CD4-positive, alpha-beta T cell (primary cell): ENCODE measurements at regions not wholly inside any gene's neighbourhood (a gene's known extent, or its start where the extent isn't known, plus 50 kb on each side); places are given as distances from the start of the nearest gene placed in this dataset.

ENCODE experiments used
- ATAC-seq: fragments of 200-7000 bp; cut with Tn5 transposase; one replicate; pipeline ENCODE4 v1.10.0; 2022; ENCODE audit warnings: mild to moderate bottlenecking; ENCODE audit not compliant: poor library complexity
- CTCF ChIA-PET: fragments of 350-600 bp; sonication (Branson Sonifier 250); formaldehyde crosslinking; loops from one replicate; lab custom pipeline; 2021; ENCODE audit warnings: antibody characterized with exemption, inconsistent platforms; lab: Charles Lee
- POLR2A ChIA-PET: fragments of 350-600 bp; sonication (Branson Sonifier 250); formaldehyde crosslinking; loops from one replicate; lab custom pipeline; 2021; ENCODE audit warnings: antibody characterized with exemption, inconsistent platforms; lab: Charles Lee
- DNase-seq, 14 experiments: peaks; one replicate each; pipeline ENCODE4 v3.0.0-alpha.2; 2013 to 2020; ENCODE audit warnings: mixed read lengths in 2 of 14
- H3K27ac ChIP-seq, 2 donors: one replicate each; pipeline versions ENCODE4 v1.5.1 to v1.7.0; 2013; ENCODE audit warnings: low read length in 2 of 2, low read depth in 1 of 2, mild to moderate bottlenecking in 1 of 2
- H3K27me3 ChIP-seq, 2 experiments: 1 replicate in 1 of 2; 2 replicates in 1 of 2; pipeline versions ENCODE4 v1.6.1 to v1.7.0; 2013; ENCODE audit warnings: low read length in 2 of 2, control low read depth in 1 of 2, mild to moderate bottlenecking in 1 of 2, moderate library complexity in 1 of 2; ENCODE audit not compliant: insufficient read depth in 2 of 2, control insufficient read depth in 1 of 2
- H3K36me3 ChIP-seq: one replicate; pipeline ENCODE4 v1.6.1; 2013; ENCODE audit warnings: low read length, control low read depth; ENCODE audit not compliant: insufficient read depth
- H3K4me1 ChIP-seq: one replicate; pipeline ENCODE4 v1.6.1; 2013; ENCODE audit warnings: low read length, control low read depth; ENCODE audit not compliant: insufficient read depth
- H3K4me3 ChIP-seq: one replicate; pipeline ENCODE4 v1.5.1; 2013; ENCODE audit warnings: mild to moderate bottlenecking, low read length, moderate library complexity
- H3K9me3 ChIP-seq, 2 experiments: 1 replicate in 1 of 2; 2 replicates in 1 of 2; pipeline versions ENCODE4 v1.6.1 to v1.7.0; 2013; ENCODE audit warnings: low read length in 2 of 2, mild to moderate bottlenecking in 2 of 2, control low read depth in 1 of 2, moderate library complexity in 1 of 2; ENCODE audit not compliant: control insufficient read depth in 1 of 2, insufficient read depth in 1 of 2
- H3K27ac Mint-ChIP-seq: one replicate; pipeline ENCODE4 v1.8.0; 2020; ENCODE audit warnings: mixed read lengths
- H3K27me3 Mint-ChIP-seq: one replicate; pipeline ENCODE4 v1.8.0; 2021; ENCODE audit warnings: mixed read lengths
- H3K36me3 Mint-ChIP-seq: one replicate; pipeline ENCODE4 v1.8.0; 2021; ENCODE audit warnings: low read depth, mixed read lengths
- H3K4me1 Mint-ChIP-seq: one replicate; pipeline ENCODE4 v1.8.0; 2021; ENCODE audit warnings: low read depth, mixed read lengths
- H3K4me3 Mint-ChIP-seq: one replicate; pipeline ENCODE4 v1.8.0; 2020; ENCODE audit warnings: mild to moderate bottlenecking, mixed read lengths
- H3K9me3 Mint-ChIP-seq: one replicate; pipeline ENCODE4 v1.8.0; 2020; ENCODE audit warnings: mixed read lengths
- CTCF ChIP-seq: fragments of 200-600 bp; IDR thresholded peaks from one replicate; pipeline ENCODE4 v1.8.0; 2022; ENCODE audit warnings: antibody characterized with exemption, mild to moderate bottlenecking
- intact Hi-C, 2 experiments: fragments of 100-400 bp; cut with DNase I in 1 of 2; cut with micrococcal nuclease in 1 of 2; formaldehyde crosslinking; loops; one replicate each; pipeline versions ENCODE4 v1.15.1 to v1.9.0; 2023 to 2025; cut with DNase I, micrococcal nuclease

DNA sequence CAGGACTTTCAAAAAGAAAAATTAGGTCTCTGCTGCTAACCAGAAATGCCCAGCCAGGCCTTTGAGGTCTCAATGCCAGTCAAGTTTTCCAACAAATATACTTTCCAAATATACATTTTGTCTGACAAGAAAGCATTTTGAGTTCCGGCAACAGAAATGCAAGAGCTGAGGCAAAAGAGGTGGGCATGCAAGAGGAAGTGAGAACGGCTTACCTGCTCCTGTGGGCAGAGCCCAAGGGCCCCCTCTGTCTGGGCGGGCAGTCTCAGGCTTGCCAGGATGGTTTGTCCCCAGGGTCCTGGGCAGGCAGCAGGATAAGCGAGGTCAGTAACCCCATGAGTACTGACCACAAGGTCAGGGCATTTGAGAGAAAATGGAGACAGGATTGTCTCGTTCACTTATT lies 136.1 kb upstream of the TOPAZ1 start:
- H3K27me3 ChIP-seq = peaks cover 2 to 7% of the 10 kb centered on the region in 2 experiments
- Mint-ChIP-seq H3K27ac (no peak overlapping the region), H3K4me3 (no peak overlapping the region), H3K4me1 (no peaks in the 10 kb centered on the region), H3K27me3 (peaks cover 29% of the 10 kb centered on the region), H3K9me3 (no peaks in the 10 kb centered on the region), H3K36me3 (no peaks in the 10 kb centered on the region)
- no peak overlapping the region for H3K4me3 ChIP-seq
- intact Hi-C loops = no loop called here
- no peaks in the 10 kb centered on the region for H3K9me3 ChIP-seq
- TF ChIP-seq CTCF = no peak
- H3K27ac ChIP-seq = no peak overlapping the region
- ChIA-PET POLR2A (no interaction called here), CTCF (no interaction called here)
- DNase-seq = no peak
- no peaks in the 10 kb centered on the region for H3K4me1 ChIP-seq
- H3K36me3 ChIP-seq = no peaks in the 10 kb centered on the region
- no peak for ATAC-seq

GRCh38 chr3:44106756-44107155 lies 134.9 kb upstream of the TOPAZ1 start:
- peaks cover 29% of the 10 kb centered on the region for H3K27me3 Mint-ChIP-seq
- no peak overlapping the region for H3K4me3 Mint-ChIP-seq
- no peak for TF ChIP-seq CTCF
- H3K4me1 Mint-ChIP-seq = no peaks in the 10 kb centered on the region
- no peak for DNase-seq
- no peak for ATAC-seq
- Histone ChIP-seq H3K27me3 (no peaks in the 10 kb centered on the region), H3K9me3 (no peaks in the 10 kb centered on the region), H3K4me3 (no peak overlapping the region), H3K36me3 (no peaks in the 10 kb centered on the region), H3K4me1 (no peaks in the 10 kb centered on the region), H3K27ac (no peak overlapping the region)
- no peak overlapping the region for H3K27ac Mint-ChIP-seq
- CTCF ChIA-PET = no interaction called here
- no peaks in the 10 kb centered on the region for H3K9me3 Mint-ChIP-seq
- H3K36me3 Mint-ChIP-seq = no peaks in the 10 kb centered on the region
- intact Hi-C loops = no loop called here
- POLR2A ChIA-PET = no interaction called here

GRCh38 chr3:44108481-44108880 lies 133.2 kb upstream of the TOPAZ1 start:
- POLR2A ChIA-PET = no interaction called here
- Histone ChIP-seq H3K27ac (no peak overlapping the region), H3K9me3 (no peaks in the 10 kb centered on the region), H3K27me3 (no peaks in the 10 kb centered on the region), H3K4me3 (no peak overlapping the region), H3K36me3 (no peaks in the 10 kb centered on the region), H3K4me1 (no peaks in the 10 kb centered on the region)
- intact Hi-C loops = no loop called here
- no peaks in the 10 kb centered on the region for H3K9me3 Mint-ChIP-seq
- no peak overlapping the region for H3K27ac Mint-ChIP-seq
- CTCF ChIA-PET = no interaction called here
- H3K4me1 Mint-ChIP-seq = no peaks in the 10 kb centered on the region
- no peak overlapping the region for H3K4me3 Mint-ChIP-seq
- ATAC-seq = no peak
- no peak for TF ChIP-seq CTCF
- DNase-seq = no peak
- H3K36me3 Mint-ChIP-seq = no peaks in the 10 kb centered on the region
- peaks cover 15% of the 10 kb centered on the region for H3K27me3 Mint-ChIP-seq
